Right lobe of liver (tissue), 6 donors: ENCODE measurements at regions not wholly inside any gene's neighbourhood (a gene's known extent, or its start where the extent isn't known, plus 50 kb on each side); places are given as distances from the start of the nearest gene placed in this dataset.
"Not testable (repeated sequence)": the region's sequence is repeated elsewhere in the genome, so short reads cannot be mapped to it uniquely, and the experiment has no call there.

Experiments
- ATAC-seq, 4 donors: fragments of 200-7000 bp; cut with Tn5 transposase; one replicate each; pipeline ENCODE4 v1.9.1; 2020; ENCODE audit warnings: mild to moderate bottlenecking in 4 of 4, moderate library complexity in 4 of 4
- DNase-seq, 3 donors: peaks; one replicate each; pipeline ENCODE4 v3.0.0-alpha.2; 2020
- H3K27ac ChIP-seq, 3 donors: fragments of 200-600 bp; one replicate each; pipeline ENCODE4 v1.8.0; 2022
- H3K27me3 ChIP-seq, 2 donors: fragments of 200-600 bp; one replicate each; pipeline ENCODE4 v1.8.0; 2022
- H3K36me3 ChIP-seq, 4 donors: fragments of 200-600 bp; sonication (generic) in 1 of 4; one replicate each; pipeline versions ENCODE4 v1.5.1 to v1.8.0; 2017 to 2022; ENCODE audit warnings: control low read depth in 1 of 4
- H3K4me1 ChIP-seq, 4 donors: fragments of 200-600 bp; sonication (generic) in 1 of 4; one replicate each; pipeline versions ENCODE4 v1.5.1 to v1.8.0; 2017 to 2022; ENCODE audit warnings: control low read depth in 1 of 4
- H3K4me3 ChIP-seq, 3 donors: fragments of 200-600 bp; one replicate each; pipeline ENCODE4 v1.8.0; 2022
- H3K9me3 ChIP-seq, 4 donors: fragments of 200-600 bp; sonication (generic) in 1 of 4; one replicate each; pipeline versions ENCODE4 v1.5.1 to v1.8.0; 2017 to 2022; ENCODE audit warnings: control low read depth in 1 of 4
- CTCF ChIP-seq, 4 donors: fragments of 200-600 bp in 3 of 4; fragments of 450-650 bp in 1 of 4; IDR thresholded peaks; one replicate each; pipeline versions ENCODE4 v1.5.1 to v1.8.0; 2016 to 2022; ENCODE audit warnings: antibody characterized with exemption in 4 of 4, mild to moderate bottlenecking in 2 of 4
- POLR2A ChIP-seq: fragments of 450-650 bp; IDR thresholded peaks from one replicate; pipeline ENCODE4 v1.6.1; 2017; ENCODE audit warnings: antibody characterized with exemption, mild to moderate bottlenecking
- WGBS: methylation state at CpG from one replicate; pipeline ENCODE4 v1.1.6; 2018; ENCODE audit warnings: low coverage, low lambda C conversion rate; ENCODE audit not compliant: insufficient coverage; ENCODE audit errors: missing lambda C conversion rate; 5-methylcytosine and 5-hydroxymethylcytosine counted together
- intact Hi-C, 2 donors: fragments of 100-400 bp; cut with DNase I; formaldehyde crosslinking; loops; one replicate each; pipeline versions ENCODE4 v1.11.2 to v1.14.1; 2022
- donor health status: DM: no; HTN: yes; CAD: no.
- donor health status: DM: no; HTN: no; CAD: no.
- donor health status: DM: no; HTN: no; CAD: no.
- donor health status: DM: no; HTN: yes; CAD: no.
- donor health status: DM: no; HTN: yes; CAD: no.

GRCh38 chr1:166391279-166392066 lies 224.7 kb upstream of the FAM78B start:
- Histone ChIP-seq H3K27ac (no peak overlapping the region), H3K27me3 (no peaks in the 10 kb centered on the region), H3K4me1 (no peaks in the 10 kb centered on the region), H3K36me3 (no peaks in the 10 kb centered on the region), H3K4me3 (no peak overlapping the region), H3K9me3 (no peaks in the 10 kb centered on the region)
- intact Hi-C loops: no loop called here
- no peak for TF ChIP-seq POLR2A
- TF ChIP-seq CTCF (IDR thresholded peaks at IDR 0.05): no peak
- ATAC-seq (no peak), DNase-seq (no peak)
- 65% methylated on average over 3 of the region's 5 CpGs for WGBS

- Histone ChIP-seq H3K9me3 (no peaks in the 10 kb centered on the region), H3K27ac (no peak overlapping the region), H3K4me1 (no peaks in the 10 kb centered on the region), H3K4me3 (no peak overlapping the region), H3K36me3 (no peaks in the 10 kb centered on the region), H3K27me3 (no peaks in the 10 kb centered on the region)
- TF ChIP-seq CTCF (IDR thresholded peaks at IDR 0.05) (no peak), POLR2A (no peak)
- DNase-seq: no peak
- ATAC-seq: no peak
- intact Hi-C loops: no loop called here
Measured at GRCh38 chr1:166395729-166396128, 228.9 kb upstream of the FAM78B start.

- H3K4me1 ChIP-seq, H3K36me3 ChIP-seq, H3K27me3 ChIP-seq, H3K27ac ChIP-seq, H3K4me3 ChIP-seq, intact Hi-C loops, H3K9me3 ChIP-seq, DNase-seq, ATAC-seq: not testable (repeated sequence)
- 66% methylated on average over 2 of the region's 9 CpGs for WGBS
Measured at GRCh38 chr1:166409253-166410082, 242.7 kb upstream of the FAM78B start.

GRCh38 chr1:166410083-166410385 lies 243.2 kb upstream of the FAM78B start:
- TF ChIP-seq CTCF (IDR thresholded peaks at IDR 0.05): no peak
- no peak for TF ChIP-seq POLR2A

GRCh38 chr1:166416831-166417230 lies 250.0 kb upstream of the FAM78B start:
- ATAC-seq, intact Hi-C loops, H3K4me3 ChIP-seq, H3K9me3 ChIP-seq, H3K27me3 ChIP-seq, H3K27ac ChIP-seq, H3K36me3 ChIP-seq, DNase-seq, H3K4me1 ChIP-seq: not testable (repeated sequence)
- 55% methylated on average over 5 of the region's 7 CpGs for WGBS

More at GRCh38 chr1:166410083-166410385, 243.2 kb upstream of the FAM78B start:
- 72% methylated on average over 3 of the region's 3 CpGs for WGBS
- Histone ChIP-seq H3K27me3 (no peaks in the 10 kb centered on the region), H3K4me1 (no peaks in the 10 kb centered on the region), H3K9me3 (no peaks in the 10 kb centered on the region), H3K36me3 (no peaks in the 10 kb centered on the region), H3K4me3 (no peak overlapping the region), H3K27ac (no peak overlapping the region)
- no peak for DNase-seq
- intact Hi-C loops: no loop called here
- no peak for ATAC-seq
